DND-41 (cell line): ENCODE measurements at regions not wholly inside any gene's neighbourhood (a gene's known extent, or its start where the extent isn't known, plus 50 kb on each side); places are given as distances from the start of the nearest gene placed in this dataset.

Experiments used
- ATAC-seq: fragments of 200-7000 bp; cut with Tn5 transposase; 3 replicates; pipeline ENCODE4 v1.9.1; 2021; ENCODE audit warnings: low read depth; ENCODE audit not compliant: insufficient read depth
- DNase-seq: peaks from one replicate; pipeline ENCODE4 v3.0.0-alpha.2; 2020
- H2AFZ ChIP-seq: 2 replicates; pipeline ENCODE4 v1.6.0; 2012; ENCODE audit warnings: low read depth, low read length
- H3K27ac ChIP-seq: 2 replicates; pipeline ENCODE4 v1.5.1; 2012; ENCODE audit warnings: low read length, inconsistent platforms
- H3K27me3 ChIP-seq: fragments of 200-600 bp; sonication (generic); 2 replicates; pipeline ENCODE4 v1.6.0; 2012; ENCODE audit warnings: low read length, mild to moderate bottlenecking, inconsistent platforms; ENCODE audit not compliant: insufficient read depth, poor library complexity
- H3K36me3 ChIP-seq: 2 replicates; pipeline ENCODE4 v1.5.1; 2012; ENCODE audit warnings: low read length, inconsistent platforms; ENCODE audit not compliant: insufficient read depth
- H3K4me1 ChIP-seq: 2 replicates; pipeline ENCODE4 v1.5.1; 2012; ENCODE audit warnings: mild to moderate bottlenecking, low read length; ENCODE audit not compliant: insufficient read depth
- H3K4me2 ChIP-seq: 2 replicates; pipeline ENCODE4 v1.6.0; 2012; ENCODE audit warnings: mild to moderate bottlenecking, moderate library complexity, low read length, inconsistent platforms; ENCODE audit not compliant: insufficient read depth
- H3K4me3 ChIP-seq, 2 experiments: fragments of 200-600 bp in 1 of 2; shearing (Covaris generic) in 1 of 2; 2 replicates each; pipeline ENCODE4 v1.5.1; 2012 to 2016; ENCODE audit warnings: inconsistent platforms in 2 of 2, low read length in 2 of 2, mild to moderate bottlenecking in 2 of 2, low read depth in 1 of 2, moderate library complexity in 1 of 2
- H3K79me2 ChIP-seq: 2 replicates; pipeline ENCODE4 v1.6.0; 2012; ENCODE audit warnings: low read length, inconsistent platforms; ENCODE audit not compliant: insufficient read depth
- H3K9ac ChIP-seq: 2 replicates; pipeline ENCODE4 v1.6.0; 2012; ENCODE audit warnings: low read depth, mild to moderate bottlenecking, inconsistent platforms, low read length, moderate library complexity
- H3K9me3 ChIP-seq: 2 replicates; pipeline ENCODE4 v1.5.1; 2012; ENCODE audit warnings: low read length, moderate library complexity, mild to moderate bottlenecking, inconsistent platforms; ENCODE audit not compliant: insufficient read depth, severe bottlenecking
- H4K20me1 ChIP-seq: 2 replicates; pipeline ENCODE4 v1.6.0; 2012; ENCODE audit warnings: low read length; ENCODE audit not compliant: insufficient read depth
- EZH2 ChIP-seq: IDR thresholded peaks from 3 replicates; pipeline ENCODE4 v1.6.1; 2012; ENCODE audit warnings: borderline replicate concordance, low read depth, mild to moderate bottlenecking, moderate library complexity, low read length, inconsistent platforms; ENCODE audit not compliant: severe bottlenecking
- TF ChIP-seq, protein P1 (sequence below): IDR thresholded peaks from 2 replicates; pipeline ENCODE4 v1.5.1; 2012; ENCODE audit warnings: borderline replicate concordance, low read length, moderate library complexity, mild to moderate bottlenecking; ENCODE audit not compliant: poor library complexity, severe bottlenecking; ENCODE audit errors: extremely low read depth

GRCh38 chr18:45387229-45387628 is 228.0 kb upstream of the SLC14A2 start:
- no peaks in the 10 kb centered on the region for H3K36me3 ChIP-seq
- H3K27me3 ChIP-seq = peaks cover 12% of the 10 kb centered on the region
- DNase-seq (no peak), ATAC-seq (no peak)
- H2AFZ ChIP-seq = no peak overlapping the region
- no peak overlapping the region for H3K27ac ChIP-seq
- no peak overlapping the region for H3K9ac ChIP-seq
- H3K79me2 ChIP-seq = no peaks in the 10 kb centered on the region
- H3K4me3 ChIP-seq = no peak overlapping the region
- no peak overlapping the region for H3K4me2 ChIP-seq
- H3K9me3 ChIP-seq = no peaks in the 10 kb centered on the region
- TF ChIP-seq EZH2 = no peak
- TF ChIP-seq, protein P1, sequence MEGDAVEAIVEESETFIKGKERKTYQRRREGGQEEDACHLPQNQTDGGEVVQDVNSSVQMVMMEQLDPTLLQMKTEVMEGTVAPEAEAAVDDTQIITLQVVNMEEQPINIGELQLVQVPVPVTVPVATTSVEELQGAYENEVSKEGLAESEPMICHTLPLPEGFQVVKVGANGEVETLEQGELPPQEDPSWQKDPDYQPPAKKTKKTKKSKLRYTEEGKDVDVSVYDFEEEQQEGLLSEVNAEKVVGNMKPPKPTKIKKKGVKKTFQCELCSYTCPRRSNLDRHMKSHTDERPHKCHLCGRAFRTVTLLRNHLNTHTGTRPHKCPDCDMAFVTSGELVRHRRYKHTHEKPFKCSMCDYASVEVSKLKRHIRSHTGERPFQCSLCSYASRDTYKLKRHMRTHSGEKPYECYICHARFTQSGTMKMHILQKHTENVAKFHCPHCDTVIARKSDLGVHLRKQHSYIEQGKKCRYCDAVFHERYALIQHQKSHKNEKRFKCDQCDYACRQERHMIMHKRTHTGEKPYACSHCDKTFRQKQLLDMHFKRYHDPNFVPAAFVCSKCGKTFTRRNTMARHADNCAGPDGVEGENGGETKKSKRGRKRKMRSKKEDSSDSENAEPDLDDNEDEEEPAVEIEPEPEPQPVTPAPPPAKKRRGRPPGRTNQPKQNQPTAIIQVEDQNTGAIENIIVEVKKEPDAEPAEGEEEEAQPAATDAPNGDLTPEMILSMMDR = no peak
- no peaks in the 10 kb centered on the region for H4K20me1 ChIP-seq
- no peaks in the 10 kb centered on the region for H3K4me1 ChIP-seq

DNA sequence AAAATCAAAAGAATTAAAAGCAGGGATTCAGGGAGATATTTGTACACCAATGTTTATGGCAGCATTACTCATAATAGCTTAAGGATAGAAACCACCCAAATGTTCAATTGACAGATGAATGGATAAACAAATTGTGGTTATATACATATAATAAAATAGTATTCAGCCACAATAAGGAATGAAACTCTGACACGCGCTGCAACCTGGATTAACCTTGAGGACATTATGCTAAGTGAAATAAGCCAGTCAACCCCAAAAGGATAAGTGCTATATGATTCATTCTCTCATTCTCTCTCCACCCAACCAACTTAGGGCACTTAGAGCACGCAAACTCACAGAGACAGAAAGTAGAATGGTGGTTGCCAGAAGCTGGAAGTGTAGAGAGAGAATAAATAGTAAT is 216.8 kb upstream of the SLC14A2 start:
- H3K27me3 ChIP-seq = peaks cover 10% of the 10 kb centered on the region
- ATAC-seq (no peak), DNase-seq (no peak)
- no peak overlapping the region for H2AFZ ChIP-seq
- H3K4me3 ChIP-seq = no peak overlapping the region
- no peaks in the 10 kb centered on the region for H3K4me1 ChIP-seq
- H4K20me1 ChIP-seq = no peaks in the 10 kb centered on the region
- H3K9me3 ChIP-seq = no peaks in the 10 kb centered on the region
- H3K27ac ChIP-seq = no peak overlapping the region
- TF ChIP-seq, protein P1 = no peak
- TF ChIP-seq EZH2 = no peak
- no peak overlapping the region for H3K9ac ChIP-seq
- H3K4me2 ChIP-seq = no peak overlapping the region
- no peaks in the 10 kb centered on the region for H3K79me2 ChIP-seq
- no peaks in the 10 kb centered on the region for H3K36me3 ChIP-seq

GRCh38 chr18:45399146-45399545 is 216.1 kb upstream of the SLC14A2 start:
- no peaks in the 10 kb centered on the region for H4K20me1 ChIP-seq
- H3K4me1 ChIP-seq = no peaks in the 10 kb centered on the region
- H3K4me3 ChIP-seq = no peak overlapping the region
- H3K9me3 ChIP-seq = no peaks in the 10 kb centered on the region
- DNase-seq (no peak), ATAC-seq (no peak)
- no peak overlapping the region for H3K4me2 ChIP-seq
- peaks cover 10% of the 10 kb centered on the region for H3K27me3 ChIP-seq
- no peaks in the 10 kb centered on the region for H3K79me2 ChIP-seq
- no peak overlapping the region for H3K27ac ChIP-seq
- H3K36me3 ChIP-seq = no peaks in the 10 kb centered on the region
- H3K9ac ChIP-seq = no peak overlapping the region
- TF ChIP-seq EZH2 = no peak
- TF ChIP-seq, protein P1 = no peak
- no peak overlapping the region for H2AFZ ChIP-seq

DNA sequence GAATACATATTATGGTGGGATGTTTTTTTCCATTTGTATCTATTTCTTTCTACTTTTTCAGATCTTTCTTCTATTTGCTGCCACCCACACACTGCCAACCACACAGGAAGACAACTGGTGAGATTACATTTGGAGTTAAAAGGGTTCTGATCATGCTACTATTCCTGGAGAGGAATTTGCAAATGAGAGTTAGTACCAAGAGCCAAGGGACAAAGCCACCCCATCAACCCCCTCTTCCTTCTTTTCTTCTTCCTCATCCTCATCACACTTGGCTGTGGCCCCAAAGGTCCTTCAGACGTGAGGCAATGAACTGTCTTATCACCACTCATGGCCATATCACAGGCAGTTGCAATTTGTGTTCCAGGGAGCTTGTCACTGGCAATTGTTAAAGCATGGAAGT is 215.6 kb upstream of the SLC14A2 start:
- no peak for ATAC-seq
- H3K4me3 ChIP-seq = no peak overlapping the region
- H2AFZ ChIP-seq = no peak overlapping the region
- H4K20me1 ChIP-seq = no peaks in the 10 kb centered on the region
- no peak for DNase-seq
- no peak overlapping the region for H3K4me2 ChIP-seq
- H3K4me1 ChIP-seq = no peaks in the 10 kb centered on the region
- no peaks in the 10 kb centered on the region for H3K36me3 ChIP-seq
- TF ChIP-seq EZH2 = no peak
- TF ChIP-seq, protein P1 = no peak
- no peaks in the 10 kb centered on the region for H3K9me3 ChIP-seq
- H3K9ac ChIP-seq = no peak overlapping the region
- no peak overlapping the region for H3K27ac ChIP-seq
- H3K27me3 ChIP-seq = peaks cover 10% of the 10 kb centered on the region
- H3K79me2 ChIP-seq = no peaks in the 10 kb centered on the region
